Spleen (tissue), 7 donors: ENCODE measurements at regions not wholly inside any gene's neighbourhood (a gene's known extent, or its start where the extent isn't known, plus 50 kb on each side); places are given as distances from the start of the nearest gene placed in this dataset.

Experiments
- CTCF ChIP-seq, 11 experiments: fragments of 200-600 bp in 7 of 11; fragments of 450-650 bp in 4 of 11; sonication (generic) in 4 of 11; IDR thresholded peaks in 8 of 11; conservative IDR thresholded peaks in 3 of 11; 1 replicate in 7 of 11; 2 replicates in 4 of 11; pipeline versions ENCODE4 v1.4.0 to v1.8.0; 2016 to 2021; ENCODE audit warnings: antibody characterized with exemption in 11 of 11, inconsistent platforms in 4 of 11, mild to moderate bottlenecking in 1 of 11
- POLR2A ChIP-seq, 3 donors: fragments of 450-650 bp; IDR thresholded peaks; one replicate each; pipeline ENCODE4 v1.5.1; 2017; ENCODE audit warnings: antibody characterized with exemption in 3 of 3, mild to moderate bottlenecking in 1 of 3
- POLR2AphosphoS5 ChIP-seq, 3 donors: sonication (generic); formaldehyde crosslinking; IDR thresholded peaks; one replicate each; pipeline ENCODE4 v1.5.1; 2017; ENCODE audit warnings: antibody characterized with exemption in 3 of 3
- donor health status: DM: no; HTN: no; CAD: no; lungs with moderate emphysema.
- donor health status: DM: no; HTN: no; CAD: no.
- donor health status: DM: no; HTN: no; CAD: no.

GRCh38 chr17:71379512-71379911, 741.3 kb upstream of the SOX9 start:
- TF ChIP-seq CTCF (IDR thresholded peaks at IDR 0.05 in 8 of 11, conservative IDR thresholded peaks at IDR 0.05 in 3 of 11): no peak
- TF ChIP-seq POLR2AphosphoS5 (IDR thresholded peaks at IDR 0.05): no peak
- no peak for TF ChIP-seq POLR2A (IDR thresholded peaks at IDR 0.05)
